Esophagus (tissue), 2 donors: ENCODE measurements at regions not wholly inside any gene's neighbourhood (a gene's known extent, or its start where the extent isn't known, plus 50 kb on each side); places are given as distances from the start of the nearest gene placed in this dataset.
A peak's percentile ranks its signal among the peaks of the same experiment; 100 is the strongest.
"Not testable (repeated sequence)": the region's sequence is repeated elsewhere in the genome, so short reads cannot be mapped to it uniquely, and the experiment has no call there.

Source experiments
- H3K27ac ChIP-seq, 2 donors: one replicate each; pipeline ENCODE4 v1.5.1; 2013; ENCODE audit warnings: low read depth in 2 of 2, mild to moderate bottlenecking in 2 of 2, inconsistent platforms in 1 of 2, low read length in 1 of 2, moderate library complexity in 1 of 2
- H3K27me3 ChIP-seq, 2 donors: one replicate each; pipeline ENCODE4 v1.6.1; 2013; ENCODE audit warnings: low read length in 2 of 2, control low read depth in 1 of 2, mild to moderate bottlenecking in 1 of 2; ENCODE audit not compliant: insufficient read depth in 2 of 2, control insufficient read depth in 1 of 2
- H3K36me3 ChIP-seq, 2 donors: one replicate each; pipeline ENCODE4 v1.6.1; 2013; ENCODE audit warnings: low read length in 1 of 2; ENCODE audit not compliant: control insufficient read depth in 2 of 2, insufficient read depth in 2 of 2
- H3K4me1 ChIP-seq, 2 donors: one replicate each; pipeline ENCODE4 v1.6.1; 2013; ENCODE audit warnings: low read length in 1 of 2; ENCODE audit not compliant: control insufficient read depth in 2 of 2, insufficient read depth in 2 of 2
- H3K4me3 ChIP-seq, 2 donors: one replicate each; pipeline ENCODE4 v1.5.1; 2013; ENCODE audit warnings: low read length in 2 of 2, mild to moderate bottlenecking in 2 of 2, low read depth in 1 of 2, moderate library complexity in 1 of 2
- H3K9me3 ChIP-seq, 2 donors: one replicate each; pipeline ENCODE4 v1.6.1; 2013; ENCODE audit warnings: mild to moderate bottlenecking in 2 of 2, low read depth in 1 of 2, low read length in 1 of 2, moderate library complexity in 1 of 2; ENCODE audit not compliant: control insufficient read depth in 2 of 2, insufficient read depth in 1 of 2
- WGBS, 2 donors: extraction: QIAGEN DNeasy Blood & Tissue Kit; methylation state at CpG; one replicate each; pipeline ENCODE4 v1.1.7; 2013; 5-methylcytosine and 5-hydroxymethylcytosine counted together
- donor health status: healthy with polysubstance abuse.
- donor health status: Bipolar disorder and iron deficiency.

- WGBS, 2 donors = 78 to 81% methylated on average over 17 of the region's 17 CpGs
- not testable (repeated sequence) for H3K9me3 ChIP-seq, H3K4me3 ChIP-seq, H3K36me3 ChIP-seq, H3K4me1 ChIP-seq, H3K27me3 ChIP-seq
- peak overlapping the region in 1 of 2 donors; percentile 50 for H3K27ac ChIP-seq
Measured at GRCh38 chr10:47166808-47167581, 133.0 kb upstream of the GDF10 start.

- no peaks in the 10 kb centered on the region for H3K9me3 ChIP-seq
- 87 to 92% methylated on average over 2 of the region's 2 CpGs for WGBS, 2 donors
- H3K27me3 ChIP-seq = no peaks in the 10 kb centered on the region
- peaks cover 2 to 6% of the 10 kb centered on the region in 2 donors for H3K4me1 ChIP-seq
- no peak overlapping the region for H3K4me3 ChIP-seq
- H3K27ac ChIP-seq = no peak overlapping the region
- no peaks in the 10 kb centered on the region for H3K36me3 ChIP-seq
Measured at GRCh38 chr10:47167591-47167990, 132.4 kb upstream of the GDF10 start.

GRCh38 chr10:47169581-47169980 is 130.4 kb upstream of the GDF10 start:
- H3K27ac ChIP-seq = no peak overlapping the region
- WGBS, 2 donors = 67 to 69% methylated on average over 1 of the region's 1 CpG
- no peak overlapping the region for H3K4me3 ChIP-seq
- peaks cover 2 to 6% of the 10 kb centered on the region in 2 donors for H3K4me1 ChIP-seq
- H3K9me3 ChIP-seq = no peaks in the 10 kb centered on the region
- no peaks in the 10 kb centered on the region for H3K36me3 ChIP-seq
- H3K27me3 ChIP-seq = no peaks in the 10 kb centered on the region

- Histone ChIP-seq H3K36me3 (no peaks in the 10 kb centered on the region), H3K9me3 (no peaks in the 10 kb centered on the region), H3K4me1 (no peaks in the 10 kb centered on the region), H3K4me3 (no peak overlapping the region), H3K27ac (no peak overlapping the region), H3K27me3 (no peaks in the 10 kb centered on the region)
- 72 to 77% methylated on average over 6 of the region's 6 CpGs for WGBS, 2 donors
Measured at GRCh38 chr10:47173929-47174442, 126.0 kb upstream of the GDF10 start.

GRCh38 chr10:47175181-47176123 is 124.5 kb upstream of the GDF10 start:
- Histone ChIP-seq H3K4me3 (no peak overlapping the region), H3K9me3 (no peaks in the 10 kb centered on the region)
- WGBS, 2 donors = 72 to 73% methylated on average over 15 of the region's 15 CpGs

GRCh38 chr10:47176206-47176902 is 123.6 kb upstream of the GDF10 start:
- Histone ChIP-seq H3K9me3 (no peaks in the 10 kb centered on the region), H3K27me3 (no peaks in the 10 kb centered on the region), H3K36me3 (no peaks in the 10 kb centered on the region), H3K4me3 (no peak overlapping the region), H3K27ac (no peak overlapping the region), H3K4me1 (no peaks in the 10 kb centered on the region)
- 65 to 70% methylated on average over 12 of the region's 12 CpGs for WGBS, 2 donors

More at GRCh38 chr10:47175181-47176123, 124.5 kb upstream of the GDF10 start:
- H3K27ac ChIP-seq = no peak overlapping the region
- no peaks in the 10 kb centered on the region for H3K4me1 ChIP-seq
- H3K36me3 ChIP-seq = no peaks in the 10 kb centered on the region
- no peaks in the 10 kb centered on the region for H3K27me3 ChIP-seq

- H3K4me1 ChIP-seq = no peaks in the 10 kb centered on the region
- 78 to 79% methylated on average over 8 of the region's 8 CpGs for whole genome bisulfite sequencing, 2 donors
- no peak overlapping the region for H3K4me3 ChIP-seq
- no peaks in the 10 kb centered on the region for H3K9me3 ChIP-seq
- no peaks in the 10 kb centered on the region for H3K36me3 ChIP-seq
- H3K27me3 ChIP-seq = no peaks in the 10 kb centered on the region
- no peak overlapping the region for H3K27ac ChIP-seq
Measured at GRCh38 chr10:47176903-47177868, 122.8 kb upstream of the GDF10 start.

- Histone ChIP-seq H3K36me3 (no peaks in the 10 kb centered on the region), H3K4me1 (peaks cover 2% of the 10 kb centered on the region in 2 donors), H3K27me3 (no peaks in the 10 kb centered on the region), H3K27ac (no peak overlapping the region), H3K9me3 (no peaks in the 10 kb centered on the region), H3K4me3 (no peak overlapping the region)
- 86 to 90% methylated on average over 5 of the region's 5 CpGs for WGBS, 2 donors
Measured at GRCh38 chr10:47178537-47179290, 121.3 kb upstream of the GDF10 start.
